DLD1 (cell line): ENCODE measurements at regions not wholly inside any gene's neighbourhood (a gene's known extent, or its start where the extent isn't known, plus 50 kb on each side); places are given as distances from the start of the nearest gene placed in this dataset.
"Not testable (repeated sequence)": the region's sequence is repeated elsewhere in the genome, so short reads cannot be mapped to it uniquely, and the experiment has no call there.

Experiments
- in situ Hi-C: cut with HindIII; loops from 2 replicates; pipeline ENCODE4 v1.10.0; 2017; ENCODE audit warnings: low sequenced_read_pairs

DNA sequence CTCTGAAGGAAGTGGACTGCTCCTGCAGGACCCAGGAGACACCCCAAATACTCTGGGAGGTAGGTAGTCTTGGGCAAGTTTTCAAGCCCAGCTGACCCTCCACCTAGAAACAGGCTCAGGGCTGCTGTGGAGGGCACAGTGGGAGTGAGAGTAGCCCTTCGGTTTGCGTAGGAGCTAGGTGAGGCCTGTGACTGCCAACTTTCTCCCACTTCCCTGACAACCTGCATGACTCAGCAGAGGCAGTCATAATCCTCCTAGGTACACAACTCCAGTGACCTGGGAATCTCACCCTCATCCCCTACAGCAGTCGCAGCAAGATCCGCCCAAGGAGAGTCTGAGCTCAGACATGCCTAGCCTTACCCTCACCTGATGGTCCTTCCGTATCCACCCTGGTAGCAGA is 439.1 kb downstream of the CNTNAP4 start:
- in situ Hi-C loops = not testable (repeated sequence)

DNA sequence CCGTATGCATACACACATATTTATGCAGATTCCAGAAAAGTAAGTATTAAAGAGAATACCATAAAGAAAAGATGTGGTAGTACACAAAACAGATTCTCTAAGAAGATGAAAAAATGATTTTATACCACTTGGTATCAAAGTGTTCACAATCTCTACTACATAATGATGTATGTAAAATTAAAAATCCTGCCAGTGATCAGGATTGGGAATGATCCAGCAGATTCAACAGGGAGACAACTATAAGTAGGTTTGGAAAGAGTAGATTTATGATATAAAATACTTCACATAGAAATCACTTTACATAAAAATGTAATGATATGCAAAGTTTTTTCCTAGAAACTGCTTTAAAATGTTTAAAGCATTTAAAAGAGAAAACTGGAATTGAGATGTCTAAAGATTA is 447.0 kb downstream of the CNTNAP4 start:
- in situ Hi-C loops = no loop called here

DNA sequence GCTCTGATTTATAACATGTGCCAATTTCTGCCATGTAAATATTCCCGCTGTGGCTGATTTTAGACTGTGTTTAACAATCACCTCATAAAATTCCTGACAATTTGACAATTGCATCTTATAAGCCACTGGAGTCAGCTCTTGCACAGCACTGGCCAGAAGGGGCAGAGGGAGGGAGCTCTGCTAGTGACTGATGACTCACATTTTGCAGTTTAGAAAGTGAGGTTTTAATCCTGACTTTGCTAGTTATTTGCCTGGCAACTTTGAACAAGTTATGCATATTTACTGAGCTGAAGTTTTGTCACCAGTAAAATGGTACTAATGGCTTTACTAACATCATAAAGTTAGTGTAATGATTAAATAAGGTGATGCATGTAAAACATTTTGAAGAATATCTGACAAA is 452.3 kb downstream of the CNTNAP4 start:
- in situ Hi-C loops = no loop called here

DNA sequence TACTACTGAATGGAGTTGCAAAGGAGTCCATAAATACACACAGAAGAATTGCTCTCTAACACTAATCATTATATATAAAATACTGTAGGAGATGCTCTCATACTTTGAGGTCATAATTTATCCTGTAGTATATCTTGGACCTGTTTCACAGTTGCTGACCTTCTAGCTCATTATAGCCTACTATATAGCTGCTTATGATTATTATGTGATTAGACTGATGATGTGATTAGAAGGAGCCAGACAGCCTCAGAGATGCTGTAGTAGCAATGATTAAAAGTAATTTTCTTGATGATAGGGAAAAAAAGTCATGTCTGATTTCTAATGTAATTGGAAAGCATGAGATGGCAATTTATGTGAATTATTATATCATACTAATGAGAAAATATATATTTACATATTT is 455.7 kb downstream of the CNTNAP4 start:
- in situ Hi-C loops = no loop called here

DNA sequence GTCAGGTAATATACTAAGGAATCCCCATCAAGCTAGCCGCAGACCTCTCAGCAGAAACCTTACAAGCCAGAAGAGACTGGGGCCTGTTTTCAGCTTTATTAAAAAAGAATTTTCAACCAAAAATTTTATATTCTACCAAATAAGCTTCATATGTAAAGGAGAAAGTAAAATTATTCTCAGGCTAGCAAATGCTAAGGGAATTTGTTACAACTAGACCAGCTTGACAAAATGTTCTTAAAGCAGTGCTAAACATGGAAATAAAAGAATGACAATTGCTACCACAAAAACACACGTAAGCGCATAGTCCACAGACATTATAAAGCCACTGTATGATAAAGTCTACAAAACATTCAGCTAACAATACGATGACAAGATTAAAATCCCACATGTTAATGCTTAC is 449.4 kb upstream of the MON1B start:
- in situ Hi-C loops = no loop called here

DNA sequence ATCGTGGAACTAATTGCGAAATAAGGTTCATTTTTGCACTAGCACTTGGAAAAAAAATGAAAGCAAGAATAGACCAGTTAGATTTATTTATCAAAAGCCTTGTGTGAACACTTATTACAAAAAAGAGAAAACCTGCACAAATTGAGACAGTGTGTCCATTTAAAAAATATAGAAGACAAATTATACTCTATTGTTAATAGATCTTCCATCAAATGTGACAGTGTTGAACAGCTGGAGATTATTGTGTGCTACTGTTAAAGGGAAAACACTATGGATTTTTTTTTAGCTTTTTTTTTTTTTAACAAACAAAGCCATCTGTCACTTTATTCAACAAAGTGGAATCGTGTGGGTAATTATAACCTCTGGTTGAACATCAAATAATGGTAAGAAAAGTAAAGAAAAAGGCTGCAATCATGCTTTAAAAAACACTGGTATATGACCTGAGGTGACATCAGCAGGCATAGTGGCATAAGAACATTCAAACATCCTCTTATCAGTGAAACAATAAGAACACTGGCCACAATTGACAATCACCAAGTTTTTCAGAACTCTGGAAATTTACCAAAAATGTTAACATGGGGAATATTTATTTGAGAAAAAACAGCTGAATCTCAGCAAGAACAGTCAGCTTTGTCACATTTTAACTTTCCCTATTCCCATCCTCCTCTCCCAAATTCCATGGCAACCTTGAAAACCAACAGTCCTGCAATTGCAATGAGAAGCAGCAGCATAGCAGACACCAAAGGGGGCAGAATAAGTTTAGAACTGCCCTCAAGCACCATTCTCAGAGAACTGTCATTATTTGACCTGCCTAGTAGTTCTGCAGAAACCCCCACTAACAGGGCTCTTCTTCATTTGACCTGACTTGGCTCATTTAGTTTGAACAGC is 442.3 kb upstream of the MON1B start:
- in situ Hi-C loops = no loop called here

DNA sequence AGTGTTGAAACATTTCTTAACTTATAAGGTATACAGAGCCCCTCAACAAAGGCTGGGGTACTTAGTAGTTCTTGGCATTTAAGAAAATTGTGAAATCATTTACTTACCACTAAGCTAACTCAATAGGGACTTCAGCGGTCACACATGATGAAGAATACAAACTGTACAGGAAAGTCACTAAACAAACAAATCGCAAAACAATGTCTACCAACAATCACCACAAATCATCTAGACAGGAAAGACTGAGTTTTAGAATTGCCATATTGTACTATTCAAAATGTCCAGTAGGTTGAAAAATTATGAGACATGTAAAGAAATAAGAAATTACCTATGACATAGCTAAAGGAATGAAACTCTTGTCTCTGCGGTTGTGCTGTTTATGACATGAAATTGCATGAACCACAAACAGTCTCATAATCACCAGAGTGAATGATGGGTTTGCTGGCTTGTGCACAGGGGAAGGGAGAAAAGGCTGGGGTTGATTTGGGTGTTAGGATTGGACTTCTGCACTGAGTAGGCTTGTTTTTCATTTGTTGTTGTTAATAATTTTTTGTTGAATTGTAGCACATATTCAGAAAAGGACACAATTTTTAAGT is 441.1 kb upstream of the MON1B start:
- in situ Hi-C loops = no loop called here

DNA sequence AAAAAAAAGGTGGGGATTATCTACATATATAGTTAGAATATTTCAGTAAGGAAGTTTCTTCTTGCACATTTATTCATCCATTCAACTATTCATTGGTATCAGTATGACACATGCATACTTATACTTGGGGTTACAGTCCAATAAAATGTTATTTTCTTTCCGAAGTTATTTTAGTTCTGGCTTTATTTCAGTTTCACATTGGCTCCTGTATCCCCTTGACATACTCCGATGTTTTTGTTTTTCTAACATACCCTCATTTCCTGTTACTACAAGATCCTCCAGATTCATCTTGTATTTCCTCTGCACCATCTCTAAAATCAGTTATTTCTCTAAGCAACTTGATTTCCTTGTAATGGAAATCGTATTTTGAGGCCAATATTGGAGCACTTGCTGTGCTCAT is 435.5 kb upstream of the MON1B start:
- in situ Hi-C loops = no loop called here

DNA sequence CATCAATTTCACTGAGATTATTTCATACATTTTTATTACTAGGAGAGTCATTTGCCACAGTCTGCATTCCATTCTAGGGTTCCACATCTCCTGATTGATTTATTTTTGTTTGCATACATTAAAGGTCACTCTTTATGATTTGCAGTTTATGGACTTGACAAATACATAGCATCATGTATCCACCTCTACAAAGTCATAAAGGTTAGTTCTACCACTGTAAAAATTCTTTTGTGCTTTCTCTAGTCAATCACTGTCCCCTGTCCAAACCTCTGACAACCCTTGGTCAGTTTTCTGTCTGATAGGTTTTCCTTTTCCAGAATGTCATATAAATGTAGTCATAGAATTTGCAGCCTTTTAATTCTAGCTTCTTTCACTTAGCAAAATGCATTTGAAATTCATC is 434.6 kb upstream of the MON1B start:
- in situ Hi-C loops = no loop called here

DNA sequence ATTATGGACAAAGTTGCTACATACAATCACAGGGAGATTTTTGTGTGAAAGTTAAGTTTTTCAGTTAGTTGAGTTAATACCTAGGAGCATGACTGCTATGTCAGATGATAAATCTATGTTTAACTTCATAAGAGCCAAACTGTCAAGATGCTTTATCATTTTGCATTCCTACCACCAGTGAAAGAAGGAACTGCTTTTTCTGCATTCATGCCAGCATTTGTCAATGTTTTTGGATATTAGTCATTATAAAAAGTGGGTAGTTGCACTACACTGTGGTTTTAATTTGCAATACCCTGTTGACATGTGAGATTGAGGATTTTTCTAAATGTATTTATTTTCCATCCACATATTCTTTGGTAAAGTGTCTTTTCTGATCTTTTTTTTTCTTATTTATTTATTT is 434.0 kb upstream of the MON1B start:
- in situ Hi-C loops = no loop called here

DNA sequence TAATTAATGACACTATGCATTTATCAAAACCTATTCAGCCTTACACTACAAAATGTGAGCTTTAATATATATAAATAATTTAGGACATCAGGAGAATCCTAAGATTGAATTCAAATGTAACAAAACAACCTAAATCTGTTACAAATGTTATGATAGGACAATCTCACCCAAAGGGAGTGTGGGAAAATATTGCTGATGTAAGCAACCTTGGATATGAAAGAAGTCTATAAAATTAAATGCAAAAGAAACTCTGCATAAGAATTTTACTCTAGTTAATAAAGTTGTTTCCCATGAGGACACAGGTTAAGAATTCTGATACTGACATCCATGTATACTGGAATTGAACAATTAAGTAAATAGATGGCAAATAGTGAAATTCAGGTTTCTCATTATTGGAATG is 424.5 kb upstream of the MON1B start:
- in situ Hi-C loops = no loop called here

DNA sequence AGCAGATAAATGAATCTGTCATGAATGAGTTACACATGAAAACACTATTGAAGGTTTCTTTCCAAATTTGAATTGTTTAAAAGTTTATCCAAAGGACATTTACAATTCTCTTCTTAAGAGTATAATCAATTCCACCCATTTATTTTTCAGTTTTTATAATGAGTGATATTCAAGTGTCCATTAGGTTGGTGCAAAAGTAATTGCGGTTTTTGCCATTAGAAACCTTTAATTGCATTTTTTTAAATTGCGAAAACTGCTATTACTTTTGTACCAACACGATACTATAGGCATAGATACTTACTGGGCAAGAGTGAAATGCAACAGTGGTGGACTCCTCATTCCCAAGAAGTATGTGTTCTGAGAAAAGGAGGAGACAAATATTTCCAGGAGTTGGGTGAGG is 422.7 kb upstream of the MON1B start:
- in situ Hi-C loops = no loop called here

DNA sequence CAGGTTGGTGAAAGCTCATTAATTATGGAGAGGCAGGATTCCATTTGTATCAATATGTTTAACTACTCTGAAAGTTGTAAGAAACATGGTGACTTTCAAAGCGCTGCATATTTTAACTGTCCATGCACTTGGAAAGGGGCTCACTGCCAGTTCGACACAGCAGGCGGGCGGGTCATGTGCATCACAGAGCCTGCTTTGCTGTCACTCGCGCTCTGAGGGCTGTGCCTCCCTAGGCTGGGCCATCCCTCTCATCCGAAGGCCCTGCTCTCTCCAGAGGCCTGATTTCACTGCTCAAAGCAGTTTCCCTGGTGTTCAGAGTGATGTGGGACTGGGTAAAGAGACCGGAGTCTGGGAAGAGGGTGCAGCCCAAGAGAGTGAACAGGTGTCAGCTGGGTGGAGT is 422.0 kb upstream of the MON1B start:
- in situ Hi-C loops = no loop called here

DNA sequence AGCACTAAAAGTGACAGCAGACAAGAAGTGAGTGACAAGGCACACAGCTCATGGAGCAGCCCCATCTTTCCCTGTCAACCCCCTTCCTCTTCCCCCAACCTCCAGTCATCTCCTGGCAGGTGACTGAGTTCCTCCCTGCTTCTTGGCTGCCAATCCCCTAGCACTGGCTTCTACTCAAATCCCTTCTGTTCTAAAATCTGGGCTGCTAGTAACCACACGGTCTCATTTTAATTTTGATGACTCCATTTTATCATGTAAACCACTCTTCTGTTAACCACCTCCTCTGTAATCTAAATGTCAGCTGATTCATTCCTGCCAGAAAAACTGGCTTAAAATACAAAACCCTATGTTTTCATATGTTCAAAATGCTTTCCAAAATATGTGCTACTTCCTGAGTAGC is 419.8 kb upstream of the MON1B start:
- in situ Hi-C loops = no loop called here

DNA sequence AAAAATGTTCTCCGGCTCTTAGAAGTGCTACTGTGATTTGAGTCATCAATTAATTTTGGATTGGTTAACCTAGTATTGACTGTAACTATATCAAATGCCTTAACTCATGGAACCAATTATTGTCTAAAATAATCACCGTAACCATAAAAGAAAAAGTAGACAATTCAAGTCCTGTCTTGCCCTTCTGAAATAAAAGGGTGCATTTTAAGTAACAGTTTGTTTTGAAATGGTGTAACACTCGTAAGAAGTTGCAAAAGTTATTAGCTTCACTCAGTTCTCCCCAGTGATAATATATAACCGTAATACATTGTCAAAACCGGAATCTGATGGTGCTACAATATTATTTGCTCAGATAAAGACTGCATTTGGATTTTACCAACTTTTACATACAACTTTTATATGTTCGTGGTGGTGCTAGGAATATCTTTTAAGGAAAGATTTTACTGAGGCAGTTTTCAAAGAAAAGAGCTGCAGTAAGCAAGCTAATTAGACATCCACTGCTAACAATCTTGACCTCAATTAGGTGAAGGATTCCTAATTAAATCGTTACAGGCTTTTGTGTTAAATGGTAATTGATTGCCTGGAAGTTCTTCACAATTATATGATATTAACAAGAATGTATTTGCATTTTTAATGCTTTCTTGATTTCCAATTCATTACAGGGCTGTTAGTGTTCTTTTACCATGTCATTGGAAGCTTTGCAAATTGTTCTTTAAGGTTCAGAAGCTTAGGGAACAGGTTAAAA is 413.1 kb upstream of the MON1B start:
- in situ Hi-C loops = no loop called here

DNA sequence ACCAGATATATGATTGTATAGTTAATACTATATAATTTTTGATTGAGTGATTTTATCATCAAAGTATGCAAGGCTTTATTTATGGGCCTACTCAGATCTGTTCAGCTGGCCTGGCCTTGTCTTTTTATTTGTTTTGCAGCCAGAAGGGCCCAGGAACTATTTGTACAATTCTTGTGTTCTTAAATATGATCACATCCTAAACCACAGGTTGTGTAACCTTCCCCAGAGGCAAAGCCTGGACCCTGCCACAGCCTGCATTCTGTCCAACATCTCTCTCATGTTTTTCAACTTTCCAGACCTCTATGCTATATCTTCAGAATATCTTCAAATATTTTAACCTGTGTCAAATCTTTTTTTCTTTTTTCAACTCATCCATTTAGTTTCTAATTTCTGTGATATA is 410.4 kb upstream of the MON1B start:
- in situ Hi-C loops = no loop called here

DNA sequence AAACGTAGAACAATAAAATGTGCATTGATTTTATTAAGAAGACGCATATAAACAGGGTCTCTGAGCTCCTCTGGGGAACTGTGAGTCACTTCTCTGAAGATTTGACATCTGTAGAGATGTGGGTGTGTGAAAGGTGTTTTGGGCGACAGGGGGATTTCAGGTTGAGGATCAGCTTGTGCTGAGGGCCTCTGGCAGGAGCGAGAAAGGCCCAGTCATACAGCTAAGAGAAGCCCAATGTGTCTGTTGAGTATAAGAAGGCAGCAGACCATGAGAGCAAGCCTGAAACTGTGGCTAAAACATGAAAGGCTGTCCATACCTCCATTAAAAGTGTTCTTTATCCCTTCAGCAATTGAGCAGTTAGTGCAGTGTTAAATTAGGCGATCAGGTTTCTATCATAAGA is 406.5 kb upstream of the MON1B start:
- in situ Hi-C loops = no loop called here

DNA sequence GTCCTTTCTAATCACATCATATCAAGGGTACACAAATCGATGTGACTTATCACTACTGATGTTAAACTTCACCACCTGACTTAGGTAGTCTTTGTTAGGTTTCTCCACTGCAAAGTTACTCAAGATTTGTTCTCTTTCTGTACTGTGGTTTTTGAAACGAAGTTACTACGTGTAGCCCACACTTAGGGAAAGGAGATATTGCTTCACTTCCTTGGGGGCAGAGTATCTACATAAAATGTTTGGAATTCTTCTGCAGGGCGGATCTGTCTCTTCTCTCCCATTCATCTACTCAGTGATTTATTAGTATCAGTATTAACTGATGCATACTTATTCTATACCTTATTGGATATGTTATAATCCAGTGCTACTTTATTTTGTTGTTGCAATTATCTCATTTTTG is 403.6 kb upstream of the MON1B start:
- in situ Hi-C loops = no loop called here

DNA sequence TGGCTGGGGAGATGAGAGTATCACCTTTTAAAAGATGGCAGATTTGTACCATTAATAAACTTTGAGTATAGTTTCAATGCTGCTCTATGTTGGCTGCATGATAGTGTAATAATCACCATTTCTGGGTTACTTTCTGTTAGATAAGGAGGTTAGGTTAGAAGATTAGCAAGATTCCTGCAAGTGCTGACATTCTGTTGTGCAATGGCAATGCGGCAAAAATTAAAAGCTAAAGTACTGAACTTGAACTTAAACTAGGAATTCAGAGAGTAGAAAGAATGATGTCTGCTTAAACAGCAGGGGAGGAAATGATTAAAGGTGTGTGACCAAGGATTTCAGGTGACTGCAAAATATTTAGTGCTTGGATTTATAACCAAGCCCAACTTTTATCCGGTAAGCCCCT is 399.8 kb upstream of the MON1B start:
- in situ Hi-C loops = no loop called here

DNA sequence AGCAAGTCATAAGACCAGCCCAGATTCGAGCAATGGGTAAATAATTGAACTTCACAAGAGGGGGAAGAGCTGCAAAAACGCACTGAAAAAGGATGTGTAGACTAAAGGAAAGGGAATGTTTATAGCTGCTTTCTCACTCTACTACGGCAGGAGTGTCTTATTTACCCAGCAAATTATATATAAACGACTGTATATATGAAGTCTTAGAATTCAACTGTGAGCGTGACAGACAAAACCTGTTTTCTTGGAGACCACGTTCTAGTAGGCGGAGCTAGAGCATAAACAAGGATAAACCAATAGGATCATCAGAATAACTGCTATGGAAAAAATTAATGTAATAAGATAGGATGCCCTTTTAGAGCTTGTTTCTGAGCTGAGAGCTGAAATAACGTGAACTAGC is 394.6 kb upstream of the MON1B start:
- in situ Hi-C loops = no loop called here

DNA sequence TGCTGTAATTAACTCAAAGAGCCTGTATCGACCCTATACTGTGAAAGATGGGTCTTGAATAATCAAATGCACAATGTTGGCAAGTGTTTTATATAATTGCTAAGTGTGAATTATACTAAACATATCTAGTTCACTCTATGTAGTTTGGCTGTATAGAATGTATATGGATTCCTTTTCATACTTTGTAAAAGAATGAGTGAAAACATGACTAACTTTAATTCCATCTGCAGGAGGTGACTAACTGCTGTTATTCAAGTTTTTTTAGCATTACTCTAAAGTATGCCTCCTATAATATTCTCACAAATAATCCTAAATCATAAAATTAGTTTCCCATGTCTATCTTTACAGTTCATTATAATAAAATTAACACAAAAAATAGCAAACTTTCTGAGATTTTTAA is 394.0 kb upstream of the MON1B start:
- in situ Hi-C loops = no loop called here

DNA sequence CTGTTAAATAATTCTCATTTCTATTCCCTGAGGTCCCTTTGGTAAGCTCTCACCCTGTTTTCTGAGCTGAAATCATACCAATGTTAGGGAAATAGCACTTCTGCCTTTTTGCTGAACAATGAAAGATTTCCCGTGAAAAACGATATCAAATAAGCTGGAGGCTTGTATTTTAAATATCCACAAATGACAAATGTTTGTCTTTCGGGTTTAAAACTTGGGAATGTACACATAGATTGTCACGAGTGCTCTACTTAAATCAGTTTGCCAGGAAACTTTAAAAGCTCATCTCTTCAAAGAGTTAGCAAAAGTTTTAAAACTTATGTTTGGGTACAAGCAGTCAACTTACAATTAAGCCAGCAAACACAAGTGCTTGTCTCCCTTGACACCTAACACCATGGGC is 393.5 kb upstream of the MON1B start:
- in situ Hi-C loops = no loop called here
